ENCODE measurements at regions not wholly inside any gene's neighbourhood (a gene's known extent, or its start where the extent isn't known, plus 50 kb on each side); places are given as distances from the start of the nearest gene placed in this dataset.
"Not testable (repeated sequence)": the region's sequence is repeated elsewhere in the genome, so short reads cannot be mapped to it uniquely, and the experiment has no call there.

- no peaks in the 10 kb centered on the region for H3K9me3 ChIP-seq
- intact Hi-C loops (cut with DNase I, micrococcal nuclease) = no loop called here
- no peaks in the 10 kb centered on the region for H3K36me3 ChIP-seq (ENCODE audit: low read depth)
- ATAC-seq (peak; percentile 75), DNase-seq (peak in 1 of 3 donors; percentile 36)
- no peak overlapping the region for H3K4me3 ChIP-seq
- H3K4me1 ChIP-seq (ENCODE audit: low read depth) = peaks cover 10% of the 10 kb centered on the region
- no peak for TF ChIP-seq CTCF (IDR thresholded peaks at IDR 0.05)
Measured at GRCh38 chr12:59059088-59059935, 139.0 kb upstream of the LRIG3 start.

DNA sequence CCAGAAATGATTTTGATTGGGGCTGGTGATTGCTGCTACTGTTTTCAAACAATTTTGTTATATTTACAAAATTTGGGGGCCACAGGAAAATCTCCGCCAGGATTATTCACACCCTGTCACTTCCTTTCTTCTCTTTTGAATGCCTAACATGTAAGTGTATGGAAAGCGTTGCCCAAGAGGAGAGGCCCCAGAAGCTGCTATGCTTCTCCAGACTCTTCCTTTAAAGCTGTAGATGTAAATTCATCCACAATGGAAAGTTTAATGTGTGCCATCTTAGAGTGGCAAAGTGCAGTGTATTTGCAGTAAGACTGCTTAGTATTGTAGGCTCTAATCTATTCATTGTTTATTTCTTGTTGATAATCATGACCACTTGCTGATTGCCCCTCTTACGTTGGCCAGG, 136.7 kb upstream of the LRIG3 start:
- intact Hi-C loops (cut with DNase I, micrococcal nuclease) = no loop called here
- Histone ChIP-seq H3K36me3 (ENCODE audit: low read depth) (no peaks in the 10 kb centered on the region), H3K4me1 (ENCODE audit: low read depth) (peaks cover 10% of the 10 kb centered on the region), H3K9me3 (no peaks in the 10 kb centered on the region), H3K4me3 (no peak overlapping the region)
- TF ChIP-seq CTCF (IDR thresholded peaks at IDR 0.05) = no peak
- no peak for ATAC-seq
- DNase-seq = no peak

- TF ChIP-seq CTCF (IDR thresholded peaks at IDR 0.05) = no peak
- Histone ChIP-seq H3K4me1 (ENCODE audit: low read depth) (peaks cover 10% of the 10 kb centered on the region), H3K9me3 (no peaks in the 10 kb centered on the region), H3K36me3 (ENCODE audit: low read depth) (no peaks in the 10 kb centered on the region), H3K4me3 (no peak overlapping the region)
- intact Hi-C loops (cut with DNase I, micrococcal nuclease) = no loop called here
- ATAC-seq (peak; percentile 95), DNase-seq (no peak)
Measured at GRCh38 chr12:59055204-59055860, 135.0 kb upstream of the LRIG3 start.

GRCh38 chr12:59053266-59053899, 133.1 kb upstream of the LRIG3 start:
- DNase-seq; H3K4me3 ChIP-seq; H3K9me3 ChIP-seq; intact Hi-C loops (cut with DNase I, micrococcal nuclease); H3K36me3 ChIP-seq (ENCODE audit: low read depth); ATAC-seq; H3K4me1 ChIP-seq (ENCODE audit: low read depth): not testable (repeated sequence)

DNA sequence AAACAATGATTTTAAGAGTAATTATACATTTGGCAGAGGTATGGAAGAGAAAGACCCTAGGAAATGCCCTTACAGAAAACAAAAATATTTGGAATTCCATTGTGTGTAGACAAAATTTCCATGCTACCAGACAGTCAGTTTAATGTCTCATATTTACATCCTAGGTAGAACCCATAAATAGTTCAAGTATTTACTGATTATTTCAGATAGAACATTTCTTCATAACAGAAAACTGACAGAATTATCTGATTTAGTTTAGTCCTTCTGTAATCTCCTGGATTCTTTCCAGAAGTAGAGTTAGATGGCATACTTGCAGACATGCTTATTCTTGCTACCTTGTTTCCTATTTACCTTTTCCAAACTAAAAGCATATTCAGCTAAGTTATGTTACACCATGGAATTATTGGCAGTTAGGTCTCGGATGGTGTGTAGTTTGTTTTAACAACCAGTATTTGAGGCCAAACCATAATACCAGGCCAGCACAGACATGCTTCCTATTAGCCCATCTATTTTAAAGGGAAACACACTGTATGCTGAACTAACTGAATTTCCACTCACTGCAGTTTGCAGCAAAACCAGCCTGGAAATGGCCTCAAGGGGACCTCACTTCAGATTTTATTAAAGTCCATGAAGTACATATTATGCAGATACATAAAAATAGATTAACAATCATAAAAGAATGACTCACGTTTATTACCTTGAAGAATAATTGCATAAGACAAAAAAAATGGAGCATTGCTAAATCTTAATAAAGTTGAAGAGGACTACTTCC, 126.6 kb upstream of the LRIG3 start:
- TF ChIP-seq CTCF (IDR thresholded peaks at IDR 0.05) = no peak
- intact Hi-C loops (cut with DNase I, micrococcal nuclease) = no loop called here
- Histone ChIP-seq H3K9me3 (no peaks in the 10 kb centered on the region), H3K36me3 (ENCODE audit: low read depth) (no peaks in the 10 kb centered on the region), H3K4me3 (no peak overlapping the region), H3K4me1 (ENCODE audit: low read depth) (no peaks in the 10 kb centered on the region)
- ATAC-seq (peak; percentile 31), DNase-seq (no peak)
